ENCODE measurements at regions not wholly inside any gene's neighbourhood (a gene's known extent, or its start where the extent isn't known, plus 50 kb on each side); places are given as distances from the start of the nearest gene placed in this dataset.

- TF ChIP-seq, protein P1, sequence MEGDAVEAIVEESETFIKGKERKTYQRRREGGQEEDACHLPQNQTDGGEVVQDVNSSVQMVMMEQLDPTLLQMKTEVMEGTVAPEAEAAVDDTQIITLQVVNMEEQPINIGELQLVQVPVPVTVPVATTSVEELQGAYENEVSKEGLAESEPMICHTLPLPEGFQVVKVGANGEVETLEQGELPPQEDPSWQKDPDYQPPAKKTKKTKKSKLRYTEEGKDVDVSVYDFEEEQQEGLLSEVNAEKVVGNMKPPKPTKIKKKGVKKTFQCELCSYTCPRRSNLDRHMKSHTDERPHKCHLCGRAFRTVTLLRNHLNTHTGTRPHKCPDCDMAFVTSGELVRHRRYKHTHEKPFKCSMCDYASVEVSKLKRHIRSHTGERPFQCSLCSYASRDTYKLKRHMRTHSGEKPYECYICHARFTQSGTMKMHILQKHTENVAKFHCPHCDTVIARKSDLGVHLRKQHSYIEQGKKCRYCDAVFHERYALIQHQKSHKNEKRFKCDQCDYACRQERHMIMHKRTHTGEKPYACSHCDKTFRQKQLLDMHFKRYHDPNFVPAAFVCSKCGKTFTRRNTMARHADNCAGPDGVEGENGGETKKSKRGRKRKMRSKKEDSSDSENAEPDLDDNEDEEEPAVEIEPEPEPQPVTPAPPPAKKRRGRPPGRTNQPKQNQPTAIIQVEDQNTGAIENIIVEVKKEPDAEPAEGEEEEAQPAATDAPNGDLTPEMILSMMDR (IDR thresholded peaks at IDR 0.05; ENCODE audit: borderline replicate concordance, extremely low read depth, low read length, poor library complexity, severe bottlenecking) = no peak
- TF ChIP-seq EZH2 (IDR thresholded peaks at IDR 0.05; ENCODE audit: borderline replicate concordance, low read depth, low read length, severe bottlenecking) = no peak
Measured at GRCh38 chr6:23180504-23181293, 611.3 kb downstream of the HDGFL1 start.

Data from DND-41 (cell line).